ENCODE measurements at regions not wholly inside any gene's neighbourhood (a gene's known extent, or its start where the extent isn't known, plus 50 kb on each side); places are given as distances from the start of the nearest gene placed in this dataset.
A peak's percentile ranks its signal among the peaks of the same experiment; 100 is the strongest.

DNA sequence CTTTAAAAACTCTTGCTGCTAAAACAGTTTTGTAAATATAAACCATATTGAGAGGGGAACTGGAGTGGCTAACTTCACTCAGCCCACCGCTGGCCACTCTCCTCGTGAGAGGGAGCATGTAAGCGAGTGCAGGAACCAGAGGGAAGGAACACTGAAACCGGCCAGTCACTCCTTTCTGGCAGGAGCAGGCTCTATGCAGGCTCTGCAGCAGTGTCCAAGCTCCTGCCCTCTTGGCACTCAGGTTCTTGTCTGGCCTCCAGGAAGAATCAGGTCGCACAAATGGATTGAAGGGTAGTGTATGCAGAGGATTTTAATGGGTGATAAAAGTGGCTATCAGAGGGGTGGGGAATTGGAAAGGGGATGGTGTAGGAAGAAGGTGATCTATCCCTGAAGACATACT lies 157.7 kb downstream of the TMX3 start:
- no peaks in the 10 kb centered on the region for H3K36me3 ChIP-seq (ENCODE audit: control insufficient read depth, insufficient read depth, low read length)
- H3K27me3 ChIP-seq (ENCODE audit: control insufficient read depth, insufficient read depth, low read length), result no peaks in the 10 kb centered on the region
- H3K9ac ChIP-seq (ENCODE audit: insufficient read depth, low read length), result no peak overlapping the region
- no peak for DNase-seq (ENCODE audit: low read depth in 2 of 2)
- no peak overlapping the region for H3K4me2 ChIP-seq (ENCODE audit: extremely low read depth, insufficient read depth, low read length)
- no peaks in the 10 kb centered on the region for H4K20me1 ChIP-seq (ENCODE audit: control insufficient read depth, extremely low read depth, insufficient read depth, low read length)
- no peaks in the 10 kb centered on the region for H3K79me2 ChIP-seq (ENCODE audit: control insufficient read depth, insufficient read depth, low read length)
- H3K4me1 ChIP-seq (ENCODE audit: control insufficient read depth, extremely low read depth, insufficient read depth, low read length), result peaks cover 4% of the 10 kb centered on the region
- H2AFZ ChIP-seq (ENCODE audit: low read length), result peak overlapping the region; percentile 17
- TF ChIP-seq EZH2 (IDR thresholded peaks at IDR 0.05; ENCODE audit: low read length, missing control alignments), result no peak
- TF ChIP-seq, protein P1, sequence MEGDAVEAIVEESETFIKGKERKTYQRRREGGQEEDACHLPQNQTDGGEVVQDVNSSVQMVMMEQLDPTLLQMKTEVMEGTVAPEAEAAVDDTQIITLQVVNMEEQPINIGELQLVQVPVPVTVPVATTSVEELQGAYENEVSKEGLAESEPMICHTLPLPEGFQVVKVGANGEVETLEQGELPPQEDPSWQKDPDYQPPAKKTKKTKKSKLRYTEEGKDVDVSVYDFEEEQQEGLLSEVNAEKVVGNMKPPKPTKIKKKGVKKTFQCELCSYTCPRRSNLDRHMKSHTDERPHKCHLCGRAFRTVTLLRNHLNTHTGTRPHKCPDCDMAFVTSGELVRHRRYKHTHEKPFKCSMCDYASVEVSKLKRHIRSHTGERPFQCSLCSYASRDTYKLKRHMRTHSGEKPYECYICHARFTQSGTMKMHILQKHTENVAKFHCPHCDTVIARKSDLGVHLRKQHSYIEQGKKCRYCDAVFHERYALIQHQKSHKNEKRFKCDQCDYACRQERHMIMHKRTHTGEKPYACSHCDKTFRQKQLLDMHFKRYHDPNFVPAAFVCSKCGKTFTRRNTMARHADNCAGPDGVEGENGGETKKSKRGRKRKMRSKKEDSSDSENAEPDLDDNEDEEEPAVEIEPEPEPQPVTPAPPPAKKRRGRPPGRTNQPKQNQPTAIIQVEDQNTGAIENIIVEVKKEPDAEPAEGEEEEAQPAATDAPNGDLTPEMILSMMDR (conservative IDR thresholded peaks at IDR 0.05 in 1 of 2, IDR thresholded peaks at IDR 0.05 in 1 of 2; ENCODE audit: low read depth in 1 of 2, low read length in 2 of 2), result no peak
- H3K9me3 ChIP-seq (ENCODE audit: control insufficient read depth, insufficient read depth, low read depth, low read length), result no peaks in the 10 kb centered on the region
- H3K27ac ChIP-seq (ENCODE audit: insufficient read depth, low read length), result no peak overlapping the region
- no peak overlapping the region for H3K4me3 ChIP-seq (replicated peaks in 1 of 4; ENCODE audit: control extremely low read depth in 1 of 4, insufficient read depth in 1 of 4, low read depth in 3 of 4, low read length in 4 of 4)

DNA sequence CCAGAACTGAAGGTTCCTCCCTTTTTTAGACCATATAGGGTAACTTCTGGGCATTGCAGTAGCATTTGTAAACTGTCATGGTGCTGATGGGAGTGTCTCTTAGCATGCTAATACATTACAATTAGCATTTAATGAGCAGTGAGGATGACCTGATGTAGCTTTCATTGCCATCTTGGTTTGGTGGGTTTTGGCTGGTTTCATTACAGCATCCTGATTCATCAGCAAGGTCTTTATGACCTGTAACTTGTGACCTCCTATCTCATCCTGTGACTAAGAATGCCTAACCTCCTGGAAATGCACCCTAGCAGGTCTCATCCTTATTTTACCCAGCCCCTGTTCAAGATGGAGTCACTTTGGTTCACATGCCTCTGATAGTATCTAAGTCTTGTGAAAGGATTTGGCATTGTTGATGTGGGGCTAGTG lies 159.0 kb downstream of the TMX3 start:
- TF ChIP-seq EZH2 (IDR thresholded peaks at IDR 0.05; ENCODE audit: low read length, missing control alignments), result no peak
- TF ChIP-seq, protein P1 (conservative IDR thresholded peaks at IDR 0.05 in 1 of 2, IDR thresholded peaks at IDR 0.05 in 1 of 2; ENCODE audit: low read depth in 1 of 2, low read length in 2 of 2), result no peak
- H4K20me1 ChIP-seq (ENCODE audit: control insufficient read depth, extremely low read depth, insufficient read depth, low read length), result no peaks in the 10 kb centered on the region
- no peak overlapping the region for H3K4me3 ChIP-seq (replicated peaks in 1 of 4; ENCODE audit: control extremely low read depth in 1 of 4, insufficient read depth in 1 of 4, low read depth in 3 of 4, low read length in 4 of 4)
- peaks cover 4% of the 10 kb centered on the region for H3K4me1 ChIP-seq (ENCODE audit: control insufficient read depth, extremely low read depth, insufficient read depth, low read length)
- H3K79me2 ChIP-seq (ENCODE audit: control insufficient read depth, insufficient read depth, low read length), result no peaks in the 10 kb centered on the region
- H3K4me2 ChIP-seq (ENCODE audit: extremely low read depth, insufficient read depth, low read length), result no peak overlapping the region
- H3K9ac ChIP-seq (ENCODE audit: insufficient read depth, low read length), result no peak overlapping the region
- H3K27ac ChIP-seq (ENCODE audit: insufficient read depth, low read length), result no peak overlapping the region
- H3K36me3 ChIP-seq (ENCODE audit: control insufficient read depth, insufficient read depth, low read length), result no peaks in the 10 kb centered on the region
- DNase-seq (ENCODE audit: low read depth in 2 of 2), result no peak
- no peaks in the 10 kb centered on the region for H3K9me3 ChIP-seq (ENCODE audit: control insufficient read depth, insufficient read depth, low read depth, low read length)
- H3K27me3 ChIP-seq (ENCODE audit: control insufficient read depth, insufficient read depth, low read length), result no peaks in the 10 kb centered on the region
- H2AFZ ChIP-seq (ENCODE audit: low read length), result peak overlapping the region; percentile 42

- no peaks in the 10 kb centered on the region for H3K36me3 ChIP-seq (ENCODE audit: control insufficient read depth, insufficient read depth, low read length)
- peak overlapping the region; percentile 48 for H3K4me2 ChIP-seq (ENCODE audit: extremely low read depth, insufficient read depth, low read length)
- no peaks in the 10 kb centered on the region for H3K9me3 ChIP-seq (ENCODE audit: control insufficient read depth, insufficient read depth, low read depth, low read length)
- H3K27me3 ChIP-seq (ENCODE audit: control insufficient read depth, insufficient read depth, low read length), result no peaks in the 10 kb centered on the region
- no peak overlapping the region for H3K4me3 ChIP-seq (replicated peaks in 1 of 4; ENCODE audit: control extremely low read depth in 1 of 4, insufficient read depth in 1 of 4, low read depth in 3 of 4, low read length in 4 of 4)
- H3K27ac ChIP-seq (ENCODE audit: insufficient read depth, low read length), result peak overlapping the region; percentile 37
- no peaks in the 10 kb centered on the region for H3K79me2 ChIP-seq (ENCODE audit: control insufficient read depth, insufficient read depth, low read length)
- peak; percentile 66 to 86 for DNase-seq (ENCODE audit: low read depth in 2 of 2)
- H3K9ac ChIP-seq (ENCODE audit: insufficient read depth, low read length), result no peak overlapping the region
- peak overlapping the region; percentile 13 for H2AFZ ChIP-seq (ENCODE audit: low read length)
- H3K4me1 ChIP-seq (ENCODE audit: control insufficient read depth, extremely low read depth, insufficient read depth, low read length), result peaks cover 4% of the 10 kb centered on the region
- no peaks in the 10 kb centered on the region for H4K20me1 ChIP-seq (ENCODE audit: control insufficient read depth, extremely low read depth, insufficient read depth, low read length)
- no peak for TF ChIP-seq EZH2 (IDR thresholded peaks at IDR 0.05; ENCODE audit: low read length, missing control alignments)
- TF ChIP-seq, protein P1 (conservative IDR thresholded peaks at IDR 0.05 in 1 of 2, IDR thresholded peaks at IDR 0.05 in 1 of 2; ENCODE audit: low read depth in 1 of 2, low read length in 2 of 2), result no peak
Measured at GRCh38 chr18:68548904-68549870, 165.7 kb downstream of the TMX3 start.
